ENCODE measurements at regions not wholly inside any gene's neighbourhood (a gene's known extent, or its start where the extent isn't known, plus 50 kb on each side); places are given as distances from the start of the nearest gene placed in this dataset.

GRCh38 chr10:123568751-123569150 lies 97.4 kb upstream of the GPR26 start:
- Histone ChIP-seq H3K27me3 (ENCODE audit: control insufficient read depth, extremely low read depth, insufficient read depth, low read length) (peaks cover 13% of the 10 kb centered on the region), H3K4me2 (ENCODE audit: control insufficient read depth, extremely low read depth, insufficient read depth, low read depth, low read length) (no peak overlapping the region), H3K4me1 (ENCODE audit: control insufficient read depth, extremely low read depth, insufficient read depth, low read length) (peaks cover 4% of the 10 kb centered on the region), H3K36me3 (ENCODE audit: control insufficient read depth in 2 of 2, extremely low read depth in 1 of 2, insufficient read depth in 2 of 2, low read length in 2 of 2) (no peaks in the 10 kb centered on the region), H3K79me2 (ENCODE audit: control insufficient read depth, insufficient read depth, low read length) (no peaks in the 10 kb centered on the region), H3K27ac (ENCODE audit: control insufficient read depth, insufficient read depth, low read length) (no peak overlapping the region), H4K20me1 (ENCODE audit: control insufficient read depth, extremely low read depth, insufficient read depth, low read length) (no peaks in the 10 kb centered on the region), H3K9me1 (ENCODE audit: control insufficient read depth, extremely low read depth, insufficient read depth, low read length) (no peaks in the 10 kb centered on the region), H2AFZ (ENCODE audit: control insufficient read depth, low read length) (no peak overlapping the region), H3K4me3 (ENCODE audit: control insufficient read depth in 2 of 3, extremely low read depth in 1 of 3, insufficient read depth in 2 of 3, low read depth in 1 of 3, low read length in 3 of 3) (no peak overlapping the region), H3K9ac (ENCODE audit: control insufficient read depth, extremely low read depth, insufficient read depth, low read length) (no peak overlapping the region), H3K9me3 (ENCODE audit: control insufficient read depth, low read depth, low read length) (no peaks in the 10 kb centered on the region)
- DNase-seq (ENCODE audit: low read depth, low spot score): no peak
- FAIRE-seq: no peak
- TF ChIP-seq EZH2 (IDR thresholded peaks at IDR 0.05; ENCODE audit: low read length) (no peak), CTCF (optimal IDR thresholded peaks at IDR 0.05 in 1 of 3, IDR thresholded peaks at IDR 0.05 in 1 of 3, conservative IDR thresholded peaks at IDR 0.05 in 1 of 3; ENCODE audit: extremely low read depth in 1 of 3, insufficient read depth in 2 of 3, low read length in 3 of 3) (no peak)
- dilution Hi-C loops (cut with MboI; ENCODE audit: extremely low pct_ligation_motif_present, low sequenced_read_pairs): no loop called here

- TF ChIP-seq CTCF (optimal IDR thresholded peaks at IDR 0.05 in 1 of 3, IDR thresholded peaks at IDR 0.05 in 1 of 3, conservative IDR thresholded peaks at IDR 0.05 in 1 of 3; ENCODE audit: extremely low read depth in 1 of 3, insufficient read depth in 2 of 3, low read length in 3 of 3) (no peak), EZH2 (IDR thresholded peaks at IDR 0.05; ENCODE audit: low read length) (no peak)
- no peaks in the 10 kb centered on the region for H3K9me1 ChIP-seq (ENCODE audit: control insufficient read depth, extremely low read depth, insufficient read depth, low read length)
- H3K9me3 ChIP-seq (ENCODE audit: control insufficient read depth, low read depth, low read length): no peaks in the 10 kb centered on the region
- H3K4me2 ChIP-seq (ENCODE audit: control insufficient read depth, extremely low read depth, insufficient read depth, low read depth, low read length): no peak overlapping the region
- dilution Hi-C loops (cut with MboI; ENCODE audit: extremely low pct_ligation_motif_present, low sequenced_read_pairs): no loop called here
- DNase-seq (ENCODE audit: low read depth, low spot score) (no peak), FAIRE-seq (no peak)
- no peaks in the 10 kb centered on the region for H3K79me2 ChIP-seq (ENCODE audit: control insufficient read depth, insufficient read depth, low read length)
- H4K20me1 ChIP-seq (ENCODE audit: control insufficient read depth, extremely low read depth, insufficient read depth, low read length): no peaks in the 10 kb centered on the region
- H3K27me3 ChIP-seq (ENCODE audit: control insufficient read depth, extremely low read depth, insufficient read depth, low read length): peaks cover 13% of the 10 kb centered on the region
- H3K27ac ChIP-seq (ENCODE audit: control insufficient read depth, insufficient read depth, low read length): no peak overlapping the region
- H2AFZ ChIP-seq (ENCODE audit: control insufficient read depth, low read length): no peak overlapping the region
- no peak overlapping the region for H3K9ac ChIP-seq (ENCODE audit: control insufficient read depth, extremely low read depth, insufficient read depth, low read length)
- H3K4me1 ChIP-seq (ENCODE audit: control insufficient read depth, extremely low read depth, insufficient read depth, low read length): peaks cover 10% of the 10 kb centered on the region
- no peak overlapping the region for H3K4me3 ChIP-seq (ENCODE audit: control insufficient read depth in 2 of 3, extremely low read depth in 1 of 3, insufficient read depth in 2 of 3, low read depth in 1 of 3, low read length in 3 of 3)
- H3K36me3 ChIP-seq (ENCODE audit: control insufficient read depth in 2 of 2, extremely low read depth in 1 of 2, insufficient read depth in 2 of 2, low read length in 2 of 2): no peaks in the 10 kb centered on the region
These were observed 96.6 kb upstream of the GPR26 start for GRCh38 chr10:123569436-123570035.
